GM12873 (cell line): ENCODE measurements at regions not wholly inside any gene's neighbourhood (a gene's known extent, or its start where the extent isn't known, plus 50 kb on each side); places are given as distances from the start of the nearest gene placed in this dataset.

Source experiments
- CTCF ChIP-seq: IDR thresholded peaks from 2 replicates; pipeline ENCODE4 v1.5.1; 2012; ENCODE audit warnings: low read depth, mild to moderate bottlenecking, moderate library complexity, low read length, control low read depth; ENCODE audit not compliant: insufficient read depth; ENCODE audit errors: missing control alignments

- no peak for TF ChIP-seq CTCF
Observed at GRCh38 chr2:176813621-176814049, 399.0 kb upstream of the HNRNPA3 start.

DNA sequence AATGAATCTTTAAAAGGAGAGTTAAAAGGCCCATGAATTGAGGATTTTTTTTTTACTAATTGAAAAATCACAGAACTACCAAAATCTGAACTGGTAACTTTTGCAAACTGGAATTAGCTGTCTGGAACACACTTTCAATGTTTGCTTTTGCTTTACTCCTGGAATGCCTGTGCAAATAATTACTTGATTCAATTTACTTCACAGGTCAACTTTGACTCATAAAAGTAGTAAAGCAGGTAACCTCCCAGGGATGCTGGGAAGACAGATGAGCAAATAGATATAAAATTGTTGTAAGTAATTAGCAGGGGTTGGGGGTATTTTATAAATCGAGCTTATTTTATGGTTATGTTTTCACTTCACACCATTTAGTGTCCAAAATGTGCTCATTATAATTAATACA is 398.3 kb upstream of the HNRNPA3 start:
- no peak for TF ChIP-seq CTCF

DNA sequence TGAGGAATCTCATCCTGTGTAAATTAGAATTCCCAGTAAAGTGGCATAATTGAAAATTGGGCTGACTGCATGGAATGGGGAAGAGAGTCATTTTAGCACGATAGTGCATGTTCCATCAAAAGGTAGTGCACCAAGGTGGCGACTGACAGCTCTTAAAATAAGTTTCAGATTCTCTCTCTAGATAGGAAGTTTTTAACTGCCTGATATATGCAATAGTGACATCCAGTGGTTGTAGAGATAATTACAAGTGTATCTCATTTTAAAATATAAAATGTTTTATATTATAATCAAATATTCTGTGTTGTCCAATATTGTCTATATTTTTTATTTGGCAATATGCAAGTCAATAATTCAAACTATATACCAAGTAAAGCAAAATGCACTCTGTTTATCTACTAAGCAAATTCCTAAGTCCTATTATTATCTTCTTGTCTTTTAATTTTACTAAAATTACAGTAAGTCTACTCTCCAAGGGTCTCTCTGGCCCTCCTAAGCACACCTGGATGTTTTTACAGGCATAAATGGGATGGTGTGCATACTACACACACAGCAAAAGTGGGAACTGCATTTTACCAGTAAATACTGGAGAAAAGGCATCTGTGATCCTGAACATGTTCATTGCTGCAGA is 397.7 kb upstream of the HNRNPA3 start:
- peak; percentile 31 for TF ChIP-seq CTCF

DNA sequence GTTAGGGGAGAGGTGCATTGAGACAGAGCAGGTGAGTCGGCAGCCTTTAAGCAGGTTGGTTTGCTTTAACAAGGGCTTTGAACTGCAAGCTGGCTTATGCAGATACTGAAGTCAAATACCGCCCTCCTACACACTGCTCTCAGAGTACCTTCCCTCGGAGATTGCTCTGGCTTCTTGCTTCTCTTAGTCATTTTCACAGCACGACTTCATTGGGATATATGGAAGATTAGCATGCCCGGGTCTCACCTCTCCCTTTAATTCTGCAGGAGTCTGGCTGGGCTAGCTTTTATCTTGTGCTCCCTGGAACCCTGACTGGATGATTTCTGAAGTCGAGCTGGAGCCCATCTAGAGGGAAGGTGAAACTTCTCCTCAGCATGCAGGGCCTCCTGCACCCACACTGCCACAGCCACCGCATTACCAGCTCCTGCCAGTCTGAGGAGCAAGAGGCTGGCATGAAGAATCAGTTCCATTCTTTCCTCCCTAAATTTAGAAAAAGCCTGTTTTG is 395.5 kb upstream of the HNRNPA3 start:
- peak; percentile 26 for TF ChIP-seq CTCF

DNA sequence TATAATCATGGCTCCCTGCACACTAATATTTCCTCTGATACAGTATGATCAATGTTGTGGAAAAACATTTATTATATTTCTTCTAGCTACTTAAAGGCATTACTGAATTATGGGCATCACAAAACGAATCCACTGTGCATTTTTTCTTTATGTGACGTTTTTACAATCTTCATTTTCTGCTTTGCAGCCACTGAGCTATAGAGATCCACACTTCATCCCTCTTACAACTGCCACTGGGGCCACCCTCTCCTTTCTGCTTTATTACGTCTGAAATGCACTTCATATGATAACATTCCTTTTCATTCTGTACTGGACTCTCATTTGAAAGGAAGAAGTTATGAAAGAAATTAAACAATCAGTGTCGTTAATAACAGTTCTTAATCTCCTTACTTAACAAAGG is 394.5 kb upstream of the HNRNPA3 start:
- no peak for TF ChIP-seq CTCF

DNA sequence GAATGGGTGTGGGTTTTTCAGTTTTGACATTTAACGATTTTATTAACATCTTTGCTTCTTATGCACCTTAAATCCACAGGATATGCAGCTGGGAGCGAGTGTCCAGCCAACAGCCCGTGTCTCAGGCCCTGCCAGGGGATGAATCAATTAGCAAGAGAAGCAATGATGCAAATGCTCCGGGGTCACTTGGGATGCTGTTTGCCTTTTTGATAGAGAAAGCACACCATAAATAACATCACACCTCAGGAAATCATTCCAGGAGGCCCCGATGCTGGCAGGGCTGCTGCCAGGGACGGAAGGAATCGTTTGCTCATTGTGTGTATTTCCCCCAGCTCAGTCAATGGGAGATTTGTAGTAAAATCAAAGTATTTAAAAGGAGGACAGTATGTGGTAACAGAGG is 394.0 kb upstream of the HNRNPA3 start:
- TF ChIP-seq CTCF: no peak

DNA sequence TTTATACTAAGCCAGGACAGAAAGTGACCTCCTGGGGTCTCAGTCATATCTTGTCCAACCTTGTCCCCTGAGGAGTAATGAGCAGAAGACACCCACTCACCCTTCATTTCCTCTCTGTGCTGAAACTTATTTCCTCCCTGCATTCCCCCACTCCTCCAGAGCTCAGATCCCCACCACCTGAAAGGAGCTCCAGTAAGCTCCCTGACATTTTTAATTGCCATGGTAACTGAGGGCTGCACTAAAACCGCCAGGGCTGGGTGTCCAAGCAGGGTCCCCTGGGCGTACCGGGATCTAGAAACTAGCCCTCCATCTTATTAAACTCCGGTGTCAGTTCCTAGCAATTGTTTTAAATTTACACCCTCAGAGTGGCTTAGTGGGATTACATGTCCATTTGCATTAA is 393.3 kb upstream of the HNRNPA3 start:
- no peak for TF ChIP-seq CTCF
